ENCODE measurements at regions not wholly inside any gene's neighbourhood (a gene's known extent, or its start where the extent isn't known, plus 50 kb on each side); places are given as distances from the start of the nearest gene placed in this dataset.

DNA sequence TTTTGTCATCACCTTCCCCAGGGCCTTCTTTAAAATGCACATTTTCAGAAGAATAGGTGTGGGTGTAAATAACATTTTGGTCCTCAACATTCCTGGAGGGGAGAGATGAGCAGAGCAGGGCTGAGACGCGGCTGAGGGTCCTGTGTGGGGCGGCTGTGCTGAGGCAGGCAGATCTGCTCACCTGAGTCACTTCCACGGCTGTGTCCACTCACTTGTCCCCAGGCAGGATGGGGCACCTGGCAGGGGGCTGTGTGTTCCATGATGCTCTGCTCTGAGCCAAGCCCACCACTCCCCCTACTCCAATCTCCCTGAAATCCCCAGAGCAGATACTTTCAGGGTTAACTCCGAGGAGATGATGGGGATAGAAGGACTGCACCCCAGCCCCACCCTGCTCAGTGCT is 93.8 kb downstream of the GLRX3 start:
- no peak for DNase-seq

DNA sequence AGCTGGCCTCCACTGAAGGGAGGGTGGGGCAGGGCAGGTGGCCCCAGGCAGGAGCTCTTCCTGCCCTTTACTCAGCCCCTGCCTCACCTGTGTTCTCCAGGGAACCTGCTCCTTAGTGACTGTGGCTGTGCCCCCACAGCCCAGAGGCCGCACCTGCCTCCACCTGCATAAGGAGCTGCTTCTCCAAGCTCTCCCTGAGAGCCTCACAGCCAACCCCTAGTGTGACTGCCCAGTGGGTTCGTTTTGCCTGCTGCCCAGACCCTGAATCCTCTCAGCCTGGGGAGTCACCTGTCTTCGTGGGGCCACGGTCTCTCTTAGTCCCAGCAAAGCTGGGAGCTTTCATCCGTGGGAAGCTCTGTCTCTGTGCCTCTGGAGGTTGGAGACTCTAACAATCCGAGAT is 94.4 kb downstream of the GLRX3 start:
- DNase-seq, result no peak

DNA sequence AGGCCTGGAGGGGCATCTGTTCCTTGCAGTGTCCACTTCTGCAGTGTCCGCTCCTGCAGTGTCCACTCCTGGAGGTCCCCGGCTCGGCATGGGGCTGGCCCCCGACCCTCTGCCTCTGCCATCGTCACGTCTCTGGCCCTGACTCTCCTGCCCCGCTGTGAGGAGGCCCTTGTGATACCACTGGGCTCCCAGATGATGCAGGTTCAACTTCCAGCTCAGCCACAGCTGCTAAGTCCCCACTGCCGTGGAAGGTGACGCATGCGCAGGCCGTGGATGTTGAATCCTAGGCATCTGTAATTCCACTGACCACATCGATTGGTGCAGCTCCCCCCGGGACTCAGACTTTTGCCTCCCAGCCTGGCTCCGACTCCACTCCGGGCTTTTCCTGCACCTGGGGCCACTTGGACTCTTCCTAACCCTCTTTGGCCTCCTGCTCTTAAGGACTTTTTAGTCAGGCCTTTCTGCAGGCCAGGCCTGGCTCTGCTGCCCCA is 95.1 kb downstream of the GLRX3 start:
- no peak for DNase-seq

GRCh38 chr10:130232166-130233034 is 96.2 kb downstream of the GLRX3 start:
- no peak for DNase-seq

- DNase-seq, result no peak
Measured at GRCh38 chr10:130233035-130233360, 96.8 kb downstream of the GLRX3 start.

DNA sequence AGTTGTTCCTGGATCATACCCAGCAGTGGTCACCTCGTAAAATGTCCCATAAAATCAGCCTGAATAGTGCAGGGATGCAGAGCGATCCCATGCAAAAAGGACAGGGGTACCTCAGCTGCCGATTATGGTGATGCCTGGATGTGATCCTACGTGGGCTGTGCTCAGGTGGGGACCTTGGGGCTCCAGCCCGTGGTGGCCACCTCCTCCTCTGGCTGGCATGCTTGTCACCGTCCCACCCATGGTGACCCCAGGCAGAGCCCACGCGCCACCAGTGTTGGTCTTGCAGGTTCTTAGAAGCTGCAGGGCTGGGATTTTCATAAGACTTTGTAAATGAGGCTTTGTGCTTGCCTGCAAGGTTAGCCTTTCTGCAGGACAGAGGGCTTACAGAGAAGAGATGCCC is 97.2 kb downstream of the GLRX3 start:
- DNase-seq, result no peak

DNA sequence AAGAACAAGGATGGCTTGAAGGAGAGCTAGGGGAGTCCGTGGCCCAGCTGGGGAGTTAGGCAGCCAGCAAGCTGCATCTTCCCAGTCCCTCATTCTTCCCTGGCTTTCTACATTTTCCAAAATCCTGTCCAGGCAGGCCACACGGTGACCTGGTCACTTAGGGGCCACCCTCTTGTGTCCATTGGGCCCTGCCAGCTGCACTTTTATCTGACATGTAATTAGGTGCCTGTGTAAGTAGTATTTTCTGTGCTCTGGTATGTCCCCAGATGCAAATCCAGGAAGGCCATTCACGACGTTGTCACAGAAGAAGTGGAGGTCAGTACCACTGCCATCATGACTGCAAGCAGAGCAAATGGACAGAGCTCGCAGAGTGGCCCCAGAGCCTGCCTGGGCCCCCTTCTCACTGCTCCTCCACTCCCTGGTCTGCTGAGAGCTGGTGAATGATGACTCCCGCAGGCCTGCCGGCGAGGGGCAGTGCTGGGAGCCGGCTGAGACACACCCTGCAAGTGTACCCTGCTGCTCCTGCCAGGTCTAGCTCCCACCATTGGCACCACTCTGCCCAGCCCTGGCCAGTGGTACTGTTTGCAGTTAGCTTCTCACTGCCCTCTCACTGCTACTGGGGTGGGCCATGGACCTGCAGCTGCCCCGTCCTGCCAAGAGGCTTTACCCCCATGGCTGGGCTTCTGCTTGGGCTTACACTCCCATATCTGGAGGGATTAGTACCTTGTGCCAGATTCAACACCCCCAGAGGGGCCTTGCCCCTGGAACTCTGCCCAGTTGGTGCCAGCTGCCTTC is 98.2 kb downstream of the GLRX3 start:
- no peak for DNase-seq

GRCh38 chr10:130236711-130237110 is 100.5 kb downstream of the GLRX3 start:
- DNase-seq, result no peak

- no peak for DNase-seq
Measured at GRCh38 chr10:130240409-130240808, 104.2 kb downstream of the GLRX3 start.

- DNase-seq, result no peak
Measured at GRCh38 chr10:130242513-130242912, 106.3 kb downstream of the GLRX3 start.

DNA sequence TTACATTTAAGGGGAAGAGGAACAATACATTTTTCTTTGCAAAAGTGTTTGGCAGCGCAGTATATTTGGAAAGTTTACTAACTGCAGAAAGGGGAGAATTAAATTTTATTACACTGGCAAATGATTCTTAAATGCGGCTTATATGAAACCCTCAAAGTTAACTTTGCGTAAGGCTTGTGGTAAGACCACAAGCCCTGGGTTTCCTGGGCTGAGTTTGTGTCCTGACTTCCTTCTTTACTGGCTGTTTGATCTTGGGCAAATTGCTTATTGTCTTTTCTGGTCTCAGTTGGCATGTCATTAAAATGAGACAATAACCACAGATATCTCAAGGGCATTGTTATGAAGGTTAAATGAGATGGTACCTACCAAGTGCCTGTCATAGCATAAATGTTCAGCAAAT is 106.8 kb downstream of the GLRX3 start:
- DNase-seq, result no peak

GRCh38 chr10:130244031-130244927 is 108.1 kb downstream of the GLRX3 start:
- no peak for DNase-seq

GRCh38 chr10:130244928-130245495 is 108.8 kb downstream of the GLRX3 start:
- no peak for DNase-seq

DNA sequence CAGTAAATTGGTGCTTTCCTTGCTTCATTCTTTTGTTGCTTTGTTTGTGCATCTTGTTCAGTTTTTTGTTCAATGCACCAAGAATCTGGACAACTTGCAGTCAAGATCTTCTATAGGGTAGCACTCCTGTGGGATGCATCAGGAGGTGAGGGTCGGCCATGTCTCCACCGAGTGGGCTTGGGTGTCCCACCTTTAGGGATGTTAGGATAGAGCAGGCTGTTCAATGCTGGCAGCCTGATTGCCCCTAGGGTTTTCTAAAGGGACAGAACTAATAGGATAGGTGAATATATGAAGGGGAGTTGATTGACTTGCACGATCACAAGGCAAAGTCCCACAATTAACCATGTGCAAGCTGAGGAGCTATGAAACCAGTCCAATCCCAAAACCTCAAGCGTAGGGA is 109.9 kb downstream of the GLRX3 start:
- DNase-seq, result no peak

DNA sequence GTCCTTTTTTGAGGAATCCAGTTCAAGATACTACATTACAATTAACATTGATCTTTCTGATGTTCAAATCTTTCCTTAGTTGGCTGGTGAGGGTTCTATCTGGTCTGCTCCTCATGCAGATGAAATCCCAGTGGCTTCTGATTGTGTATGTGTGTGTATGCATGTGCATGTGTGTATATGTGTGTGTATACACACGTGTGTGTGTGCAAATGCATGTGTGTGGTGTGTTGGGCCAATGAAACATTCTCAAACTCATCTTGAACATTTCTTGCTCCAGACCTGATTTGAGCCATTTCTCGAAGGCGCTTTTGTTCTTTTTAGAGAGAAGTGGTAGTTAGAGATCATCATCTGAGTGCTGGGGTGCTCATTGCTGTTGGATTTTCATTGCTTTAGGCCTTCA is 113.9 kb downstream of the GLRX3 start:
- no peak for DNase-seq

DNA sequence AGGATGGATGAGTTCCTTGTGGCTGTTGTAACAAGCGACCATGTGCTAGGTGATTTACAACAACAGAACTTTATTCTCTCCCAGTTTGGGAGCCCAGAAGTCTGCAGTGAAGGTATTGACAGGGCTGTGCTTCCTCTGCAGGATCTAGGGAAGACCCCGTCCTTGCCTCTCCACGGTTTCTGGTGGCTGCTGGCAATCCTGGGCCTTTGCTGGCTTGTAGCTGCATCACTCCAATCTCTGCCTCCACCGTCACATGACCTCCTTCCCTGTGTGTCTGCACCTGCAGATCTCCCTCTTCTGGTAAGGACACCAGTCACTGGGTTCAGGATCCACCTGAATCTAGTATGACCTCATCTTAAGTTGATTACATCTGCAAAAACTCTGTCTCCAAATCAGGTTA is 115.6 kb downstream of the GLRX3 start:
- no peak for DNase-seq

DNA sequence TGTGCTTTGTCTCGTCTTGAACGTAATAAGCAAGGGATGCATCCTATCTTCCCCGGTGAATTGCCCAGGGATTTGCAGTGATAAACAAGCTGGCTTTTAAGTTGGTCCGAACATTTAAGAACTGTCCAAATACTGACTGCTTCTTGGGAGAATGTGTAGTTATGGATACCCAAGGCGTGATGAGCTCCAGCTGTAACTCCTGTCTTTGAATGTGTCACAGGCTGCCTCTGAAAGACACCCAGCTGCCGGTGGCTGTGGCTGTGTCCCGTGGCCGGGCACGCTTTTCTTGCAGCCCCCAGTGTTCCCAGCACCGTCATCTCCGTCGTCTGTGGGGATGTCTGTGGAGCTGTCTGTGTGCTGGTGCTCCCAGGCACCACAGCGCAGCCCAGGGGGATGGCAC is 118.1 kb downstream of the GLRX3 start:
- no peak for DNase-seq

DNA sequence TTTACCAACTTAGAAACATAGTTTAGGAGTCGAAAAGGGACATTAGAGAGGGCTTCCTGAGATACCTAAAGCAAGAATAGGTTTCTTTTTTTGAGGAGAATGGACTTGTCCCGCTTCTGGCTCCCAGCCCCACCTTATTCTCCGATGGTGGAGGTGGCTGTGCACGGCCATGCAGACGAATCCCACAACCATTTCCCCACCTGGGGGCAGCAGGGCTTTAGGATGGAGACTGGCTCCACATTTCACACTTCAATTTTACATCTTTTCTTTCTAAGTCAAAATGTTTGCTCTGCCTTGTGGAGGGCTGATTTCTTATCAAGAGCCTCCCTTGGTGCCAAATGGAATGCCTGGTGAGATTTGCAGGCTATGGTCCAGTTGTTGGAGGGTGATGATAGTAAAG is 118.5 kb downstream of the GLRX3 start:
- DNase-seq, result no peak

- DNase-seq, result no peak
Measured at GRCh38 chr10:130255777-130256176, 119.6 kb downstream of the GLRX3 start.

DNA sequence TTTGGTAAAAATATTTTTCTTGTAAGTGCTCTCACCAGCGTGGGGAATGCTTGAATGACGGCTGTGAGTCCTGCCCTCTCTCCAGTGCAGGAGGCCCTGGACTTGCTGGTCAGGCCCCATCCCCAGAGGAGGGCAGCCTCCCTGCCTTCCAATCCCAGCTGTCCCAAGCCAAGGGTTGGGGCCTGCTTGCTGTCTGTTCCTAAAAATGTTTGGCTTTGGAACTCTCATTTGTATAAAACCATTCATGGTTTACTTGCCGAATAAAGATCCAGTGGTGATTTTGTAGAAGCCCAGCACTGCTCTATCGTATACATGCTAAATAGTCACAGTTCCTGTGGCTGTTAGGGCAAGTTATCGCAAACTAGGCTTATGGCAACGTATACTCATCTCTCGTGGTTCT is 121.7 kb downstream of the GLRX3 start:
- DNase-seq, result no peak

DNA sequence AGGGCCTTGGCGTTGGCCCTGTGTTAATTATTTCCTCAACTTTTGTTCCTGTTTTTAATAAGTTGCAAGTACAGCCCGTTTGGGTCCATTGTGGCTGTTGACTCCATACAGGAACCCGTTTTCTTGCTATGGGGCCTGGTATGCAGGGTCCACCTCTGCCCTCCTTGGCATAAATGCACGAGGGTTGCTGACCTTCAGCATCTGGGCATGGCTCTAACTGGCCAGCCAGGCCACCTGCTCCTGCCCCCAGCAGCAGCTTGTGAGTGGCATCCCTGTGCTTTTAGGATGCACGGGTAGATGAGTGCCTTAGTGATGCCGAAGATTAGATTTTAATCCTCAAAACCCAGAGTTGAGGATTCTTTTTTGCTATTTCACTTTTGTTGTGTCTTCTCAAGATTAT is 123.2 kb downstream of the GLRX3 start:
- DNase-seq, result no peak

DNA sequence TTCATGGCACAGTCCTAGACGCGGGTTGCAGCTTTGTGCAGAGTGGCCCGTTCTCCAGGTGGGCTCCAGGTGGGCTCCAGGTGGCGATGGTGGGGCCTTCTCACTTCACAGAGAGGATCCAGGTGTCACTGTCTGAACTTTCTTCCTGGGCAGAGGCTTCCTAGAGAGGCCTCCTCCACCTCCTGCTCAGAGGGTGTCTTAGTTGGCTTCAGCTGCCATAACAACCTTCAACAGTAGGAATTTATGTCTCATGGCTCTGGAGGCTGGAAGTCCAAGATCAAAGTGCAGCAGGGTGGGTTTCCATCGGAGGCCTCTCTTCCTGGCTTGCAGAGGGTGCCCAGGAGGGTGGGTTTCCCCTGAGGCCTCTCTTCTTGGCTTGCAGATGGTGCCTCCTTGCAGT is 125.1 kb downstream of the GLRX3 start:
- no peak for DNase-seq

DNA sequence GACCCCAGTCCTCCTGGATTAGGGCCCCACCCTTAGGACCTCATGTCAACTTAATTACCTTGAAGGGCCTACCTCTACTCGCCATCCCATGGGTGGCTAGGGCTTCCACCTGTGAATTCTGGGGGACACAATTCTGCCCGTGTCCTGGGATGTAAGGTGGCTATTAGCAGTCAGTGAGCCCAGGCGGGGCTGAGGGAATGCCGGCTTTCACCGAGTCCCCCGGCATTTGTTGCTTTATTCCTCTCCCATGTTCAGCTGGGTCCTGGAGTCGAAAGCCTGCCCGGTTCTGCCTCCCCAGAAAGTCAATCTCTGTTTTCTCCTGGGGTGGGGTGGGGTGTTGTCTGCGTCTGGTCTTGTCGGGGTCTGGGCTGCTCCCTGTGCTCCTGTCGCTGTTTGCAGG is 125.6 kb downstream of the GLRX3 start:
- DNase-seq, result no peak

Measured in CD4-positive, alpha-beta T cell treated with Interleukin-12 subunit alpha and Interleukin-12 subunit beta, for 1 hour (primary cell).